HUDEP-2 (cell line): ENCODE measurements at regions not wholly inside any gene's neighbourhood (a gene's known extent, or its start where the extent isn't known, plus 50 kb on each side); places are given as distances from the start of the nearest gene placed in this dataset.
A peak's percentile ranks its signal among the peaks of the same experiment; 100 is the strongest.

ENCODE experiments used
- DNase-seq, 76 experiments: peaks; one replicate each; lab custom pipeline; 2025; ENCODE audit not compliant: unreplicated experiment in 76 of 76; lab: John Stamatoyannopoulos, UW

GRCh38 chr13:73767747-73768315 is 366.4 kb downstream of the KLF12 start:
- peak in 2 of 76 experiments; percentile 1 to 14 for DNase-seq

GRCh38 chr13:73767191-73767741 is 366.9 kb downstream of the KLF12 start:
- no peak for DNase-seq

- DNase-seq: peak in 5 of 76 experiments; percentile 1 to 12 (median 6)
These were observed 368.4 kb downstream of the KLF12 start for GRCh38 chr13:73765651-73766384.

GRCh38 chr13:73759434-73759833 is 374.8 kb downstream of the KLF12 start:
- DNase-seq: no peak

- no peak for DNase-seq
These were observed 376.5 kb downstream of the KLF12 start for GRCh38 chr13:73757481-73758233.

- peak in 23 of 76 experiments; percentile 0 to 49 (median 22) for DNase-seq
These were observed 379.4 kb downstream of the KLF12 start for GRCh38 chr13:73754727-73755292.

GRCh38 chr13:73754241-73754640 is 380.0 kb downstream of the KLF12 start:
- no peak for DNase-seq

GRCh38 chr13:73751290-73751689 is 382.9 kb downstream of the KLF12 start:
- DNase-seq: no peak

GRCh38 chr13:73748404-73748803 is 385.8 kb downstream of the KLF12 start:
- no peak for DNase-seq

GRCh38 chr13:73745190-73745589 is 389.0 kb downstream of the KLF12 start:
- no peak for DNase-seq

- DNase-seq: no peak
These were observed 391.2 kb downstream of the KLF12 start for GRCh38 chr13:73742982-73743381.

GRCh38 chr13:73741742-73742141 is 392.5 kb downstream of the KLF12 start:
- no peak for DNase-seq

- DNase-seq: no peak
These were observed 393.1 kb downstream of the KLF12 start for GRCh38 chr13:73741111-73741510.

- DNase-seq: no peak
These were observed 393.5 kb downstream of the KLF12 start for GRCh38 chr13:73740666-73741065.

GRCh38 chr13:73739394-73739793 is 394.8 kb downstream of the KLF12 start:
- DNase-seq: no peak

- no peak for DNase-seq
These were observed 395.6 kb downstream of the KLF12 start for GRCh38 chr13:73738626-73739025.

GRCh38 chr13:73737214-73737613 is 397.0 kb downstream of the KLF12 start:
- no peak for DNase-seq

GRCh38 chr13:73733706-73734105 is 400.5 kb downstream of the KLF12 start:
- DNase-seq: no peak

GRCh38 chr13:73732350-73732749 is 401.9 kb downstream of the KLF12 start:
- DNase-seq: no peak

GRCh38 chr13:73731564-73731963 is 402.6 kb downstream of the KLF12 start:
- no peak for DNase-seq

- DNase-seq: no peak
These were observed 404.2 kb downstream of the KLF12 start for GRCh38 chr13:73730014-73730413.
